GM18870 (cell line): ENCODE measurements at regions not wholly inside any gene's neighbourhood (a gene's known extent, or its start where the extent isn't known, plus 50 kb on each side); places are given as distances from the start of the nearest gene placed in this dataset.

Source experiments
- ATAC-seq: cut with Tn5 transposase; IDR thresholded peaks from one replicate; pipeline ENCODE4 v1.9.1; 2021; ENCODE audit warnings: moderate library complexity; ENCODE audit not compliant: unreplicated experiment

- no peak for ATAC-seq
Observed at GRCh38 chr22:47997052-47997590, 1234.7 kb downstream of the TBC1D22A start.

GRCh38 chr22:47996446-47996857 is 1234.0 kb downstream of the TBC1D22A start:
- ATAC-seq: no peak

- ATAC-seq: no peak
Observed at GRCh38 chr22:47995718-47996117, 1233.3 kb downstream of the TBC1D22A start.

GRCh38 chr22:47995264-47995627 is 1232.8 kb downstream of the TBC1D22A start:
- ATAC-seq: no peak

GRCh38 chr22:47994601-47995263 is 1232.3 kb downstream of the TBC1D22A start:
- ATAC-seq: no peak

- ATAC-seq: no peak
Observed at GRCh38 chr22:47994045-47994444, 1231.6 kb downstream of the TBC1D22A start.

GRCh38 chr22:47990481-47990880 is 1228.0 kb downstream of the TBC1D22A start:
- no peak for ATAC-seq

GRCh38 chr22:47987885-47988515 is 1225.5 kb downstream of the TBC1D22A start:
- ATAC-seq: no peak

GRCh38 chr22:47976219-47976618 is 1213.8 kb downstream of the TBC1D22A start:
- ATAC-seq: no peak

- ATAC-seq: no peak
Observed at GRCh38 chr22:47967831-47968230, 1205.4 kb downstream of the TBC1D22A start.

- ATAC-seq: no peak
Observed at GRCh38 chr22:47966316-47966715, 1203.9 kb downstream of the TBC1D22A start.

GRCh38 chr22:47965896-47966295 is 1203.4 kb downstream of the TBC1D22A start:
- ATAC-seq: no peak

- no peak for ATAC-seq
Observed at GRCh38 chr22:47965066-47965465, 1202.6 kb downstream of the TBC1D22A start.

- ATAC-seq: no peak
Observed at GRCh38 chr22:47963660-47964059, 1201.2 kb downstream of the TBC1D22A start.

- no peak for ATAC-seq
Observed at GRCh38 chr22:47957649-47958048, 1195.2 kb downstream of the TBC1D22A start.

GRCh38 chr22:47954107-47954506 is 1191.7 kb downstream of the TBC1D22A start:
- no peak for ATAC-seq

GRCh38 chr22:47944941-47945340 is 1182.5 kb downstream of the TBC1D22A start:
- ATAC-seq: no peak

- ATAC-seq: no peak
Observed at GRCh38 chr22:47943729-47944700, 1181.6 kb downstream of the TBC1D22A start.

GRCh38 chr22:47940211-47940610 is 1177.8 kb downstream of the TBC1D22A start:
- ATAC-seq: no peak

GRCh38 chr22:47933891-47934290 is 1171.4 kb downstream of the TBC1D22A start:
- ATAC-seq: no peak

- ATAC-seq: no peak
Observed at GRCh38 chr22:47933226-47933625, 1170.8 kb downstream of the TBC1D22A start.
